CD4-positive, alpha-beta memory T cell (primary cell): ENCODE measurements at regions not wholly inside any gene's neighbourhood (a gene's known extent, or its start where the extent isn't known, plus 50 kb on each side); places are given as distances from the start of the nearest gene placed in this dataset.
"Not testable (repeated sequence)": the region's sequence is repeated elsewhere in the genome, so short reads cannot be mapped to it uniquely, and the experiment has no call there.

Experiments
- CTCF ChIA-PET: fragments of 350-600 bp; sonication (Branson Sonifier 250); formaldehyde crosslinking; loops from one replicate; lab custom pipeline; 2021; ENCODE audit warnings: inconsistent platforms; ENCODE audit not compliant: partially characterized antibody; lab: Charles Lee
- POLR2A ChIA-PET: fragments of 350-600 bp; sonication (Branson Sonifier 250); formaldehyde crosslinking; loops from one replicate; lab custom pipeline; 2021; ENCODE audit not compliant: partially characterized antibody; lab: Charles Lee
- DNase-seq, 5 donors: peaks; one replicate each; pipeline versions ENCODE4 v3.0.0 to v3.0.0-alpha.2; 2020 to 2022; ENCODE audit warnings: mixed read lengths in 1 of 5
- H3K27ac ChIP-seq: one replicate; pipeline ENCODE4 v1.7.0; 2013; ENCODE audit warnings: low read depth, low read length
- H3K27me3 ChIP-seq: 2 replicates; pipeline ENCODE4 v1.7.0; 2013; ENCODE audit warnings: mild to moderate bottlenecking, low read length, moderate library complexity; ENCODE audit not compliant: insufficient read depth
- H3K36me3 ChIP-seq: 2 replicates; pipeline ENCODE4 v1.7.0; 2013; ENCODE audit warnings: mild to moderate bottlenecking, low read length, moderate library complexity; ENCODE audit not compliant: insufficient read depth
- H3K4me1 ChIP-seq: 2 replicates; pipeline ENCODE4 v1.7.0; 2013; ENCODE audit warnings: mild to moderate bottlenecking, low read length, moderate library complexity; ENCODE audit not compliant: insufficient read depth
- H3K4me3 ChIP-seq, 2 donors: one replicate each; pipeline ENCODE4 v1.7.0; 2013; ENCODE audit warnings: low read length in 2 of 2, mild to moderate bottlenecking in 1 of 2
- H3K9me3 ChIP-seq, 2 donors: one replicate each; pipeline ENCODE4 v1.7.0; 2013; ENCODE audit warnings: low read length in 2 of 2, control low read depth in 1 of 2; ENCODE audit not compliant: control insufficient read depth in 1 of 2
- H3K27ac Mint-ChIP-seq, 7 donors: one replicate each; pipeline ENCODE4 v1.8.0; 2020 to 2021; ENCODE audit warnings: mixed read lengths in 7 of 7, mild to moderate bottlenecking in 6 of 7, inconsistent platforms in 3 of 7, moderate library complexity in 3 of 7
- H3K27me3 Mint-ChIP-seq, 2 donors: one replicate each; pipeline ENCODE4 v1.8.0; 2020 to 2021; ENCODE audit warnings: mixed read lengths in 2 of 2
- H3K36me3 Mint-ChIP-seq, 2 donors: one replicate each; pipeline ENCODE4 v1.8.0; 2020 to 2021; ENCODE audit warnings: mixed read lengths in 2 of 2, inconsistent platforms in 1 of 2, mild to moderate bottlenecking in 1 of 2
- H3K4me1 Mint-ChIP-seq, 4 donors: one replicate each; pipeline ENCODE4 v1.8.0; 2020 to 2021; ENCODE audit warnings: mixed read lengths in 4 of 4, mild to moderate bottlenecking in 1 of 4
- H3K4me3 Mint-ChIP-seq, 8 donors: one replicate each; pipeline ENCODE4 v1.8.0; 2020 to 2021; ENCODE audit warnings: mixed read lengths in 8 of 8, mild to moderate bottlenecking in 7 of 8, moderate library complexity in 6 of 8, inconsistent platforms in 3 of 8
- H3K9me3 Mint-ChIP-seq, 8 donors: one replicate each; pipeline ENCODE4 v1.8.0; 2020 to 2021; ENCODE audit warnings: mixed read lengths in 8 of 8, mild to moderate bottlenecking in 5 of 8, inconsistent platforms in 3 of 8, moderate library complexity in 1 of 8
- intact Hi-C: fragments of 100-400 bp; cut with micrococcal nuclease; formaldehyde crosslinking; loops from one replicate; pipeline ENCODE4 v1.15.1; 2023

GRCh38 chr4:132767901-132768300, 381.2 kb upstream of the PCDH10 start:
- Mint-ChIP-seq H3K36me3 (no peaks in the 10 kb centered on the region), H3K4me3 (no peak overlapping the region), H3K9me3 (peaks cover 0 to 12% (median 8%) of the 10 kb centered on the region in 8 donors), H3K4me1 (no peaks in the 10 kb centered on the region), H3K27me3 (no peaks in the 10 kb centered on the region), H3K27ac (no peak overlapping the region)
- no peaks in the 10 kb centered on the region for H3K9me3 ChIP-seq
- no peaks in the 10 kb centered on the region for H3K36me3 ChIP-seq
- intact Hi-C loops = no loop called here
- CTCF ChIA-PET = no interaction called here
- no peak for DNase-seq
- no peaks in the 10 kb centered on the region for H3K4me1 ChIP-seq
- H3K27ac ChIP-seq = no peak overlapping the region
- POLR2A ChIA-PET = no interaction called here
- no peak overlapping the region for H3K4me3 ChIP-seq
- H3K27me3 ChIP-seq = no peaks in the 10 kb centered on the region

- no peak overlapping the region for H3K27ac Mint-ChIP-seq
- Histone ChIP-seq H3K27ac (no peak overlapping the region), H3K27me3 (no peaks in the 10 kb centered on the region), H3K36me3 (no peaks in the 10 kb centered on the region), H3K4me3 (no peak overlapping the region), H3K9me3 (no peaks in the 10 kb centered on the region), H3K4me1 (no peaks in the 10 kb centered on the region)
- H3K9me3 Mint-ChIP-seq = peaks cover 0 to 11% (median 5%) of the 10 kb centered on the region in 8 donors
- no peaks in the 10 kb centered on the region for H3K27me3 Mint-ChIP-seq
- H3K4me3 Mint-ChIP-seq = no peak overlapping the region
- POLR2A ChIA-PET = interaction anchor here (0.6 kb wide), 1 partner anchor 13 kb away, joined by 3 read pairs; no protein-coding TSS in a partner anchor
- no peaks in the 10 kb centered on the region for H3K36me3 Mint-ChIP-seq
- H3K4me1 Mint-ChIP-seq = no peaks in the 10 kb centered on the region
- no peak for DNase-seq
- intact Hi-C loops = no loop called here
- CTCF ChIA-PET = no interaction called here
Measured at GRCh38 chr4:132770776-132771175, 378.3 kb upstream of the PCDH10 start.

GRCh38 chr4:132792310-132792709, 356.8 kb upstream of the PCDH10 start:
- Histone ChIP-seq H3K27ac (no peak overlapping the region), H3K4me1 (no peaks in the 10 kb centered on the region), H3K9me3 (no peaks in the 10 kb centered on the region), H3K27me3 (no peaks in the 10 kb centered on the region), H3K4me3 (no peak overlapping the region), H3K36me3 (no peaks in the 10 kb centered on the region)
- H3K27me3 Mint-ChIP-seq = no peaks in the 10 kb centered on the region
- H3K36me3 Mint-ChIP-seq = no peaks in the 10 kb centered on the region
- DNase-seq = no peak
- ChIA-PET CTCF (no interaction called here), POLR2A (no interaction called here)
- no peaks in the 10 kb centered on the region for H3K4me1 Mint-ChIP-seq
- intact Hi-C loops = no loop called here
- H3K9me3 Mint-ChIP-seq = peaks cover 0 to 11% (median under 1%) of the 10 kb centered on the region in 8 donors
- H3K27ac Mint-ChIP-seq = no peak overlapping the region
- H3K4me3 Mint-ChIP-seq = no peak overlapping the region

GRCh38 chr4:132797856-132798255, 351.2 kb upstream of the PCDH10 start:
- Mint-ChIP-seq H3K27me3 (no peaks in the 10 kb centered on the region), H3K9me3 (peaks cover 0 to 9% (median 3%) of the 10 kb centered on the region in 8 donors), H3K4me1 (no peaks in the 10 kb centered on the region), H3K27ac (no peak overlapping the region), H3K36me3 (no peaks in the 10 kb centered on the region), H3K4me3 (no peak overlapping the region)
- ChIA-PET POLR2A (no interaction called here), CTCF (no interaction called here)
- DNase-seq = no peak
- Histone ChIP-seq H3K9me3 (no peaks in the 10 kb centered on the region), H3K4me1 (no peaks in the 10 kb centered on the region), H3K36me3 (no peaks in the 10 kb centered on the region), H3K27ac (no peak overlapping the region), H3K4me3 (no peak overlapping the region), H3K27me3 (no peaks in the 10 kb centered on the region)
- intact Hi-C loops = no loop called here

GRCh38 chr4:132809298-132810032, 339.6 kb upstream of the PCDH10 start:
- H3K9me3 ChIP-seq = no peaks in the 10 kb centered on the region
- no peaks in the 10 kb centered on the region for H3K27me3 ChIP-seq
- no peaks in the 10 kb centered on the region for H3K36me3 ChIP-seq
- Mint-ChIP-seq H3K9me3 (peaks cover 0 to 14% (median 5%) of the 10 kb centered on the region in 8 donors), H3K27ac (no peak overlapping the region), H3K4me3 (no peak overlapping the region), H3K27me3 (no peaks in the 10 kb centered on the region), H3K4me1 (no peaks in the 10 kb centered on the region), H3K36me3 (no peaks in the 10 kb centered on the region)
- H3K4me3 ChIP-seq = no peak overlapping the region
- intact Hi-C loops = no loop called here
- H3K4me1 ChIP-seq = no peaks in the 10 kb centered on the region
- DNase-seq = no peak
- POLR2A ChIA-PET = no interaction called here
- no peak overlapping the region for H3K27ac ChIP-seq
- CTCF ChIA-PET = no interaction called here

GRCh38 chr4:132813061-132813460, 336.0 kb upstream of the PCDH10 start:
- H3K27ac ChIP-seq, H3K4me1 ChIP-seq, H3K4me3 ChIP-seq, H3K9me3 ChIP-seq, H3K27ac Mint-ChIP-seq, H3K27me3 ChIP-seq, intact Hi-C loops, H3K36me3 Mint-ChIP-seq, CTCF ChIA-PET, DNase-seq, H3K36me3 ChIP-seq, POLR2A ChIA-PET, H3K4me3 Mint-ChIP-seq, H3K27me3 Mint-ChIP-seq, H3K4me1 Mint-ChIP-seq: not testable (repeated sequence)
- H3K9me3 Mint-ChIP-seq = peaks cover 0 to 17% (median 8%) of the 10 kb centered on the region in 8 donors

- POLR2A ChIA-PET = no interaction called here
- H3K4me1 ChIP-seq = no peaks in the 10 kb centered on the region
- no peak overlapping the region for H3K4me3 ChIP-seq
- intact Hi-C loops = no loop called here
- CTCF ChIA-PET = no interaction called here
- H3K4me3 Mint-ChIP-seq = no peak overlapping the region
- peaks cover 2 to 15% (median 9%) of the 10 kb centered on the region in 8 donors for H3K9me3 Mint-ChIP-seq
- H3K4me1 Mint-ChIP-seq = no peaks in the 10 kb centered on the region
- no peak overlapping the region for H3K27ac Mint-ChIP-seq
- no peak overlapping the region for H3K27ac ChIP-seq
- peaks cover 0 to 4% of the 10 kb centered on the region in 2 donors for H3K9me3 ChIP-seq
- no peak for DNase-seq
- no peaks in the 10 kb centered on the region for H3K27me3 ChIP-seq
- H3K36me3 ChIP-seq = no peaks in the 10 kb centered on the region
- no peaks in the 10 kb centered on the region for H3K27me3 Mint-ChIP-seq
- no peaks in the 10 kb centered on the region for H3K36me3 Mint-ChIP-seq
Measured at GRCh38 chr4:132818091-132818490, 331.0 kb upstream of the PCDH10 start.
